ENCODE measurements at regions not wholly inside any gene's neighbourhood (a gene's known extent, or its start where the extent isn't known, plus 50 kb on each side); places are given as distances from the start of the nearest gene placed in this dataset.

DNA sequence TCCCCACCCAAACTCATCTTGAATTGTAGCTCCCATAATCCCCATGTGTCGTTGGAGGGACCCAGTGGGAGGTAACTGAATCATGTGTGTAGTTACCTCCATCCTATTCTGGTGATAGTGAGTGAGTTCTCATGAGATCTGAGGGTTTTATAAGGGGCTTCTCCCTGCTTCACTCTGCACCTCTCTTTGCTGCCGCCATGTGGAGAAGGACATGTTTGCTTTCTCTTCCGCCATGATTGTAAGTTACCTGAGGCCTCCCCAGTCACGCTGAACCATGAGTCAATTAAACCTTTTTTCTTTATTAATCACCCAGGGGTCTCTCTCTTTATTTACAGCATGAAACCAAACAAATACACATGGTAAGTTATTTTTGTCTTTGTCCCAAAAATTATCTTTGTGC lies 726.1 kb downstream of the CDH18 start:
- TF ChIP-seq, protein P1, sequence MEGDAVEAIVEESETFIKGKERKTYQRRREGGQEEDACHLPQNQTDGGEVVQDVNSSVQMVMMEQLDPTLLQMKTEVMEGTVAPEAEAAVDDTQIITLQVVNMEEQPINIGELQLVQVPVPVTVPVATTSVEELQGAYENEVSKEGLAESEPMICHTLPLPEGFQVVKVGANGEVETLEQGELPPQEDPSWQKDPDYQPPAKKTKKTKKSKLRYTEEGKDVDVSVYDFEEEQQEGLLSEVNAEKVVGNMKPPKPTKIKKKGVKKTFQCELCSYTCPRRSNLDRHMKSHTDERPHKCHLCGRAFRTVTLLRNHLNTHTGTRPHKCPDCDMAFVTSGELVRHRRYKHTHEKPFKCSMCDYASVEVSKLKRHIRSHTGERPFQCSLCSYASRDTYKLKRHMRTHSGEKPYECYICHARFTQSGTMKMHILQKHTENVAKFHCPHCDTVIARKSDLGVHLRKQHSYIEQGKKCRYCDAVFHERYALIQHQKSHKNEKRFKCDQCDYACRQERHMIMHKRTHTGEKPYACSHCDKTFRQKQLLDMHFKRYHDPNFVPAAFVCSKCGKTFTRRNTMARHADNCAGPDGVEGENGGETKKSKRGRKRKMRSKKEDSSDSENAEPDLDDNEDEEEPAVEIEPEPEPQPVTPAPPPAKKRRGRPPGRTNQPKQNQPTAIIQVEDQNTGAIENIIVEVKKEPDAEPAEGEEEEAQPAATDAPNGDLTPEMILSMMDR (IDR thresholded peaks at IDR 0.05): no peak
- no peak for TF ChIP-seq POLR2A (IDR thresholded peaks at IDR 0.05)
